Hypothalamus (tissue), 51 donors: ENCODE measurements at regions not wholly inside any gene's neighbourhood (a gene's known extent, or its start where the extent isn't known, plus 50 kb on each side); places are given as distances from the start of the nearest gene placed in this dataset.
"Not testable (repeated sequence)": the region's sequence is repeated elsewhere in the genome, so short reads cannot be mapped to it uniquely, and the experiment has no call there.

Source experiments
- DNase-seq, 51 donors: peaks; one replicate each; lab custom pipeline; 2025; lab: John Stamatoyannopoulos, UW

GRCh38 chr7:67301667-67302066 lies 305.0 kb downstream of the TYW1 start:
- no peak for DNase-seq

- DNase-seq = peak; percentile 65 to 99 (median 95)
These were observed 305.7 kb downstream of the TYW1 start for GRCh38 chr7:67302113-67303039.

- not testable (repeated sequence) for DNase-seq
These were observed 308.2 kb downstream of the TYW1 start for GRCh38 chr7:67304846-67305245.

- no peak for DNase-seq
These were observed 309.7 kb downstream of the TYW1 start for GRCh38 chr7:67306331-67306730.

GRCh38 chr7:67309764-67310549 lies 313.3 kb downstream of the TYW1 start:
- no peak for DNase-seq

GRCh38 chr7:67311901-67312300 lies 315.3 kb downstream of the TYW1 start:
- DNase-seq = no peak

GRCh38 chr7:67313213-67313612 lies 316.6 kb downstream of the TYW1 start:
- no peak for DNase-seq

- DNase-seq = not testable (repeated sequence)
These were observed 320.3 kb downstream of the TYW1 start for GRCh38 chr7:67316902-67317301.

GRCh38 chr7:67328257-67328656 lies 331.6 kb downstream of the TYW1 start:
- DNase-seq = not testable (repeated sequence)

- not testable (repeated sequence) for DNase-seq
These were observed 338.5 kb downstream of the TYW1 start for GRCh38 chr7:67335165-67335564.

- DNase-seq = not testable (repeated sequence)
These were observed 339.0 kb downstream of the TYW1 start for GRCh38 chr7:67335663-67336062.

GRCh38 chr7:67338545-67338944 lies 341.9 kb downstream of the TYW1 start:
- DNase-seq = not testable (repeated sequence)

- DNase-seq = no peak
These were observed 344.6 kb downstream of the TYW1 start for GRCh38 chr7:67341153-67341768.

GRCh38 chr7:67343114-67343513 lies 346.5 kb downstream of the TYW1 start:
- no peak for DNase-seq

- no peak for DNase-seq
These were observed 346.9 kb downstream of the TYW1 start for GRCh38 chr7:67343572-67343971.

GRCh38 chr7:67344481-67345193 lies 348.0 kb downstream of the TYW1 start:
- DNase-seq = no peak

- no peak for DNase-seq
These were observed 349.5 kb downstream of the TYW1 start for GRCh38 chr7:67346126-67346525.

- no peak for DNase-seq
These were observed 350.2 kb downstream of the TYW1 start for GRCh38 chr7:67346876-67347275.

- DNase-seq = no peak
These were observed 351.5 kb downstream of the TYW1 start for GRCh38 chr7:67348171-67348570.

GRCh38 chr7:67357653-67358052 lies 361.0 kb downstream of the TYW1 start:
- not testable (repeated sequence) for DNase-seq
